Hematopoietic multipotent progenitor cell treated with erythropoietin and hydrocortisone succinate and interleukin-3 and kit ligand, for 15 days (in vitro differentiated cells): ENCODE measurements at regions not wholly inside any gene's neighbourhood (a gene's known extent, or its start where the extent isn't known, plus 50 kb on each side); places are given as distances from the start of the nearest gene placed in this dataset.
"Not testable (repeated sequence)": the region's sequence is repeated elsewhere in the genome, so short reads cannot be mapped to it uniquely, and the experiment has no call there.

Experiments
- DNase-seq: peaks from one replicate; pipeline ENCODE4 v3.0.0-alpha.2; 2015; ENCODE audit warnings: low spot score

- DNase-seq = not testable (repeated sequence)
Observed at GRCh38 chr3:75607996-75608395, 56.1 kb upstream of the FRG2C start.

- not testable (repeated sequence) for DNase-seq
Observed at GRCh38 chr3:75609598-75609997, 54.5 kb upstream of the FRG2C start.

- DNase-seq = no peak
Observed at GRCh38 chr3:75610773-75611172, 53.4 kb upstream of the FRG2C start.

- DNase-seq = not testable (repeated sequence)
Observed at GRCh38 chr3:75611724-75612460, 52.2 kb upstream of the FRG2C start.
